Colon (tissue), 2 donors: ENCODE measurements at regions not wholly inside any gene's neighbourhood (a gene's known extent, or its start where the extent isn't known, plus 50 kb on each side); places are given as distances from the start of the nearest gene placed in this dataset.
"Not testable (repeated sequence)": the region's sequence is repeated elsewhere in the genome, so short reads cannot be mapped to it uniquely, and the experiment has no call there.

Experiments used
- FAIRE-seq: peaks from 2 replicates; lab custom pipeline; 2012; peaks lifted over from hg19 to GRCh38; lab: Jason Lieb, UNC
- donor health status: control.
- donor health status: control.

GRCh38 chr3:74131546-74132328 lies 482.7 kb downstream of the CNTN3 start:
- FAIRE-seq = not testable (repeated sequence)

- FAIRE-seq = no peak
Observed at GRCh38 chr3:74129611-74130010, 484.8 kb downstream of the CNTN3 start.

- FAIRE-seq = no peak
Observed at GRCh38 chr3:74129056-74129455, 485.4 kb downstream of the CNTN3 start.

GRCh38 chr3:74127256-74127655 lies 487.2 kb downstream of the CNTN3 start:
- no peak for FAIRE-seq

- no peak for FAIRE-seq
Observed at GRCh38 chr3:74124782-74125181, 489.7 kb downstream of the CNTN3 start.

- no peak for FAIRE-seq
Observed at GRCh38 chr3:74122281-74122680, 492.2 kb downstream of the CNTN3 start.

GRCh38 chr3:74121761-74122160 lies 492.7 kb downstream of the CNTN3 start:
- no peak for FAIRE-seq

- no peak for FAIRE-seq
Observed at GRCh38 chr3:74119221-74119620, 494.5 kb upstream of the PDZRN3 start.

- no peak for FAIRE-seq
Observed at GRCh38 chr3:74115906-74116305, 491.2 kb upstream of the PDZRN3 start.

- FAIRE-seq = no peak
Observed at GRCh38 chr3:74107451-74107850, 482.7 kb upstream of the PDZRN3 start.

GRCh38 chr3:74106925-74107324 lies 482.2 kb upstream of the PDZRN3 start:
- no peak for FAIRE-seq

GRCh38 chr3:74091204-74091603 lies 466.5 kb upstream of the PDZRN3 start:
- FAIRE-seq = no peak

GRCh38 chr3:74089814-74090213 lies 465.1 kb upstream of the PDZRN3 start:
- no peak for FAIRE-seq

- no peak for FAIRE-seq
Observed at GRCh38 chr3:74080056-74080461, 455.3 kb upstream of the PDZRN3 start.

GRCh38 chr3:74075241-74075640 lies 450.5 kb upstream of the PDZRN3 start:
- FAIRE-seq = no peak

GRCh38 chr3:74074700-74075099 lies 450.0 kb upstream of the PDZRN3 start:
- no peak for FAIRE-seq

- FAIRE-seq = no peak
Observed at GRCh38 chr3:74067296-74067695, 442.6 kb upstream of the PDZRN3 start.

- FAIRE-seq = no peak
Observed at GRCh38 chr3:74066456-74066855, 441.7 kb upstream of the PDZRN3 start.

GRCh38 chr3:74059923-74060600 lies 435.3 kb upstream of the PDZRN3 start:
- no peak for FAIRE-seq

GRCh38 chr3:74059301-74059922 lies 434.7 kb upstream of the PDZRN3 start:
- FAIRE-seq = no peak

GRCh38 chr3:74057169-74057568 lies 432.4 kb upstream of the PDZRN3 start:
- FAIRE-seq = no peak

- no peak for FAIRE-seq
Observed at GRCh38 chr3:74055061-74055460, 430.3 kb upstream of the PDZRN3 start.

GRCh38 chr3:74054566-74054965 lies 429.8 kb upstream of the PDZRN3 start:
- FAIRE-seq = no peak
